HCT116 (cell line): ENCODE measurements at regions not wholly inside any gene's neighbourhood (a gene's known extent, or its start where the extent isn't known, plus 50 kb on each side); places are given as distances from the start of the nearest gene placed in this dataset.

ENCODE experiments used
- EGR1 ChIP-seq: IDR thresholded peaks from 2 replicates; pipeline ENCODE4 v1.6.1; 2012; ENCODE audit warnings: low read depth
- EZH2 ChIP-seq: fragments of 200-600 bp; sonication (generic); IDR thresholded peaks from 2 replicates; pipeline ENCODE4 v1.6.1; 2017; ENCODE audit warnings: antibody characterized with exemption, mixed run types
- EZH2phosphoT487 ChIP-seq: fragments of 200-600 bp; IDR thresholded peaks from 2 replicates; pipeline ENCODE4 v1.6.1; 2018; ENCODE audit warnings: antibody characterized with exemption, borderline replicate concordance
- POLR2A ChIP-seq: IDR thresholded peaks from 2 replicates; pipeline ENCODE4 v1.7.0; 2011; ENCODE audit warnings: borderline replicate concordance; ENCODE audit not compliant: insufficient read depth, insufficient read length; ENCODE audit errors: extremely low read depth
- SIN3A ChIP-seq: IDR thresholded peaks from 2 replicates; pipeline ENCODE4 v1.6.1; 2012; ENCODE audit warnings: low read depth
- SP1 ChIP-seq: IDR thresholded peaks from 2 replicates; pipeline ENCODE4 v1.6.1; 2012; ENCODE audit warnings: low read depth
- YY1 ChIP-seq: IDR thresholded peaks from 2 replicates; pipeline ENCODE4 v1.6.1; 2011; ENCODE audit warnings: low read length, low read depth, moderate library complexity, mild to moderate bottlenecking; ENCODE audit not compliant: insufficient replicate concordance; ENCODE audit errors: extremely low read depth
- TF ChIP-seq, protein P1 (sequence below), 3 experiments: fragments of 200-600 bp in 1 of 3; sonication (generic) in 1 of 3; IDR thresholded peaks in 2 of 3; conservative IDR thresholded peaks in 1 of 3; 2 replicates each; pipeline ENCODE4 v1.5.1; 2012 to 2017; ENCODE audit warnings: low read depth in 2 of 3, low read length in 2 of 3, antibody characterized with exemption in 1 of 3, borderline replicate concordance in 1 of 3, control low read depth in 1 of 3, mild to moderate bottlenecking in 1 of 3, mixed read lengths in 1 of 3, mixed run types in 1 of 3, moderate library complexity in 1 of 3; ENCODE audit not compliant: insufficient read depth in 1 of 3

GRCh38 chr2:103462101-103462500, 700.3 kb downstream of the TMEM182 start:
- TF ChIP-seq, protein P1, sequence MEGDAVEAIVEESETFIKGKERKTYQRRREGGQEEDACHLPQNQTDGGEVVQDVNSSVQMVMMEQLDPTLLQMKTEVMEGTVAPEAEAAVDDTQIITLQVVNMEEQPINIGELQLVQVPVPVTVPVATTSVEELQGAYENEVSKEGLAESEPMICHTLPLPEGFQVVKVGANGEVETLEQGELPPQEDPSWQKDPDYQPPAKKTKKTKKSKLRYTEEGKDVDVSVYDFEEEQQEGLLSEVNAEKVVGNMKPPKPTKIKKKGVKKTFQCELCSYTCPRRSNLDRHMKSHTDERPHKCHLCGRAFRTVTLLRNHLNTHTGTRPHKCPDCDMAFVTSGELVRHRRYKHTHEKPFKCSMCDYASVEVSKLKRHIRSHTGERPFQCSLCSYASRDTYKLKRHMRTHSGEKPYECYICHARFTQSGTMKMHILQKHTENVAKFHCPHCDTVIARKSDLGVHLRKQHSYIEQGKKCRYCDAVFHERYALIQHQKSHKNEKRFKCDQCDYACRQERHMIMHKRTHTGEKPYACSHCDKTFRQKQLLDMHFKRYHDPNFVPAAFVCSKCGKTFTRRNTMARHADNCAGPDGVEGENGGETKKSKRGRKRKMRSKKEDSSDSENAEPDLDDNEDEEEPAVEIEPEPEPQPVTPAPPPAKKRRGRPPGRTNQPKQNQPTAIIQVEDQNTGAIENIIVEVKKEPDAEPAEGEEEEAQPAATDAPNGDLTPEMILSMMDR (IDR thresholded peaks at IDR 0.05 in 2 of 3, conservative IDR thresholded peaks at IDR 0.05 in 1 of 3; ENCODE audit: borderline replicate concordance in 1 of 3, insufficient read depth in 1 of 3, low read depth in 2 of 3, low read length in 2 of 3) = no peak
- TF ChIP-seq EZH2phosphoT487 (no peak), SP1 (no peak), SIN3A (no peak), YY1 (no peak), EZH2 (no peak), POLR2A (no peak), EGR1 (no peak)
